ENCODE measurements at regions not wholly inside any gene's neighbourhood (a gene's known extent, or its start where the extent isn't known, plus 50 kb on each side); places are given as distances from the start of the nearest gene placed in this dataset.

GRCh38 chr11:32023370-32024305 is 67.2 kb upstream of the RCN1 start:
- no peak overlapping the region for H3K27ac ChIP-seq (ENCODE audit: low read length)
- H3K27me3 ChIP-seq (ENCODE audit: low read depth, low read length): no peaks in the 10 kb centered on the region
- no peaks in the 10 kb centered on the region for H3K36me3 ChIP-seq (replicated peaks; ENCODE audit: low read depth, low read length)
- no peaks in the 10 kb centered on the region for H4K20me1 ChIP-seq (ENCODE audit: insufficient read depth, low read length)
- H3K4me1 ChIP-seq (ENCODE audit: low read length): peaks cover 14% of the 10 kb centered on the region
- no peaks in the 10 kb centered on the region for H3K79me2 ChIP-seq (ENCODE audit: low read length)
- no peak overlapping the region for H2AFZ ChIP-seq (ENCODE audit: low read depth, low read length)
- no peak overlapping the region for H3K4me2 ChIP-seq (ENCODE audit: low read length)
- no peak for TF ChIP-seq CTCF (IDR thresholded peaks at IDR 0.05; ENCODE audit: low read depth, low read length)
- TF ChIP-seq EZH2phosphoT487 (IDR thresholded peaks at IDR 0.05; ENCODE audit: low read depth): no peak
- H3K4me3 ChIP-seq (ENCODE audit: low read length): no peak overlapping the region
- H3K9ac ChIP-seq (ENCODE audit: low read length): no peak overlapping the region
- no peaks in the 10 kb centered on the region for H3K9me3 ChIP-seq (ENCODE audit: insufficient read depth, low read length)

GRCh38 chr11:32018672-32019071 is 72.2 kb upstream of the RCN1 start:
- Histone ChIP-seq H3K4me2 (ENCODE audit: low read length) (peak overlapping the region; percentile 40), H3K4me1 (ENCODE audit: low read length) (peaks cover 10% of the 10 kb centered on the region), H3K9ac (ENCODE audit: low read length) (no peak overlapping the region), H3K27me3 (ENCODE audit: low read depth, low read length) (peaks cover 15% of the 10 kb centered on the region; the same call in 1 of the 2 replicates), H3K36me3 (replicated peaks; ENCODE audit: low read depth, low read length) (no peaks in the 10 kb centered on the region), H3K79me2 (ENCODE audit: low read length) (no peaks in the 10 kb centered on the region), H3K27ac (ENCODE audit: low read length) (no peak overlapping the region), H3K9me3 (ENCODE audit: insufficient read depth, low read length) (no peaks in the 10 kb centered on the region), H2AFZ (ENCODE audit: low read depth, low read length) (peak overlapping the region; percentile 41; the same call in 1 of the 2 replicates), H4K20me1 (ENCODE audit: insufficient read depth, low read length) (no peaks in the 10 kb centered on the region), H3K4me3 (ENCODE audit: low read length) (no peak overlapping the region)
- TF ChIP-seq CTCF (IDR thresholded peaks at IDR 0.05; ENCODE audit: low read depth, low read length) (no peak), EZH2phosphoT487 (IDR thresholded peaks at IDR 0.05; ENCODE audit: low read depth) (no peak)

GRCh38 chr11:32016111-32016510 is 74.8 kb upstream of the RCN1 start:
- no peaks in the 10 kb centered on the region for H4K20me1 ChIP-seq (ENCODE audit: insufficient read depth, low read length)
- H3K4me3 ChIP-seq (ENCODE audit: low read length): no peak overlapping the region
- H3K36me3 ChIP-seq (replicated peaks; ENCODE audit: low read depth, low read length): no peaks in the 10 kb centered on the region
- H3K79me2 ChIP-seq (ENCODE audit: low read length): no peaks in the 10 kb centered on the region
- H3K4me2 ChIP-seq (ENCODE audit: low read length): no peak overlapping the region
- H3K9ac ChIP-seq (ENCODE audit: low read length): no peak overlapping the region
- no peak overlapping the region for H2AFZ ChIP-seq (ENCODE audit: low read depth, low read length)
- H3K27ac ChIP-seq (ENCODE audit: low read length): no peak overlapping the region
- TF ChIP-seq EZH2phosphoT487 (IDR thresholded peaks at IDR 0.05; ENCODE audit: low read depth): no peak
- no peak for TF ChIP-seq CTCF (IDR thresholded peaks at IDR 0.05; ENCODE audit: low read depth, low read length)
- H3K4me1 ChIP-seq (ENCODE audit: low read length): peaks cover 10% of the 10 kb centered on the region
- peaks cover 18% of the 10 kb centered on the region; the same call in 1 of the 2 replicates for H3K27me3 ChIP-seq (ENCODE audit: low read depth, low read length)
- H3K9me3 ChIP-seq (ENCODE audit: insufficient read depth, low read length): no peaks in the 10 kb centered on the region

- Histone ChIP-seq H3K4me3 (ENCODE audit: low read length) (no peak overlapping the region), H3K27me3 (ENCODE audit: low read depth, low read length) (peaks cover 22% of the 10 kb centered on the region; the same call in 1 of the 2 replicates)
Observed at GRCh38 chr11:32015427-32015826, 75.4 kb upstream of the RCN1 start.

More at GRCh38 chr11:32015427-32015826, 75.4 kb upstream of the RCN1 start:
- no peak for TF ChIP-seq CTCF (IDR thresholded peaks at IDR 0.05; ENCODE audit: low read depth, low read length)
- no peak for TF ChIP-seq EZH2phosphoT487 (IDR thresholded peaks at IDR 0.05; ENCODE audit: low read depth)
- no peak overlapping the region for H3K4me2 ChIP-seq (ENCODE audit: low read length)
- no peaks in the 10 kb centered on the region for H3K36me3 ChIP-seq (replicated peaks; ENCODE audit: low read depth, low read length)
- no peaks in the 10 kb centered on the region for H4K20me1 ChIP-seq (ENCODE audit: insufficient read depth, low read length)
- no peak overlapping the region for H3K9ac ChIP-seq (ENCODE audit: low read length)
- no peak overlapping the region for H2AFZ ChIP-seq (ENCODE audit: low read depth, low read length)
- H3K4me1 ChIP-seq (ENCODE audit: low read length): peaks cover 10% of the 10 kb centered on the region
- H3K9me3 ChIP-seq (ENCODE audit: insufficient read depth, low read length): no peaks in the 10 kb centered on the region
- no peaks in the 10 kb centered on the region for H3K79me2 ChIP-seq (ENCODE audit: low read length)
- no peak overlapping the region for H3K27ac ChIP-seq (ENCODE audit: low read length)
